ENCODE measurements at regions not wholly inside any gene's neighbourhood (a gene's known extent, or its start where the extent isn't known, plus 50 kb on each side); places are given as distances from the start of the nearest gene placed in this dataset.

DNA sequence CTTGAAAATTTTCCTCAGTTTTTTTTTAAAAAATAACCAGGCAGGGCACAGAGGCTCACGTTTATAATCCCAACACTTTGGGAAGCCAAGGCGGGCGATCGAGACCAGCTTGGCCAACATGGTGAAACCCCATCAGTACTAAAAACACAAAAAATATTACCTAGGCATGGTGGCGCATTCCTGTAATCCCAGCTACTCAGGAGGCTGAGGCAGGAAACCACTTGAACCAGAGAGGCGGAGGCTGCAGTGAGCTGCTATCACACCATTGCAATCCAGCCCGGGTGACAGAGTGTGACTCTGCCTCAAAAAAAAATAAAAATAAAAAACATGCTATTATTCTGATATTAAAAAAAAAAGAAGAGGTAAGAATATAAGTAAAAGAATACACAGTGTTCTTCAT lies 191.0 kb downstream of the ZEB2 start:
- TF ChIP-seq, protein P1, sequence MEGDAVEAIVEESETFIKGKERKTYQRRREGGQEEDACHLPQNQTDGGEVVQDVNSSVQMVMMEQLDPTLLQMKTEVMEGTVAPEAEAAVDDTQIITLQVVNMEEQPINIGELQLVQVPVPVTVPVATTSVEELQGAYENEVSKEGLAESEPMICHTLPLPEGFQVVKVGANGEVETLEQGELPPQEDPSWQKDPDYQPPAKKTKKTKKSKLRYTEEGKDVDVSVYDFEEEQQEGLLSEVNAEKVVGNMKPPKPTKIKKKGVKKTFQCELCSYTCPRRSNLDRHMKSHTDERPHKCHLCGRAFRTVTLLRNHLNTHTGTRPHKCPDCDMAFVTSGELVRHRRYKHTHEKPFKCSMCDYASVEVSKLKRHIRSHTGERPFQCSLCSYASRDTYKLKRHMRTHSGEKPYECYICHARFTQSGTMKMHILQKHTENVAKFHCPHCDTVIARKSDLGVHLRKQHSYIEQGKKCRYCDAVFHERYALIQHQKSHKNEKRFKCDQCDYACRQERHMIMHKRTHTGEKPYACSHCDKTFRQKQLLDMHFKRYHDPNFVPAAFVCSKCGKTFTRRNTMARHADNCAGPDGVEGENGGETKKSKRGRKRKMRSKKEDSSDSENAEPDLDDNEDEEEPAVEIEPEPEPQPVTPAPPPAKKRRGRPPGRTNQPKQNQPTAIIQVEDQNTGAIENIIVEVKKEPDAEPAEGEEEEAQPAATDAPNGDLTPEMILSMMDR (IDR thresholded peaks at IDR 0.05; ENCODE audit: insufficient read depth, low read length, missing control alignments) = no peak
- CTCF ChIA-PET = no interaction called here
- DNase-seq (ENCODE audit: low read depth, low spot score) = no peak
- POLR2A ChIA-PET = no interaction called here
- H3K4me3 ChIP-seq (ENCODE audit: low read depth, low read length) = no peak overlapping the region

DNA sequence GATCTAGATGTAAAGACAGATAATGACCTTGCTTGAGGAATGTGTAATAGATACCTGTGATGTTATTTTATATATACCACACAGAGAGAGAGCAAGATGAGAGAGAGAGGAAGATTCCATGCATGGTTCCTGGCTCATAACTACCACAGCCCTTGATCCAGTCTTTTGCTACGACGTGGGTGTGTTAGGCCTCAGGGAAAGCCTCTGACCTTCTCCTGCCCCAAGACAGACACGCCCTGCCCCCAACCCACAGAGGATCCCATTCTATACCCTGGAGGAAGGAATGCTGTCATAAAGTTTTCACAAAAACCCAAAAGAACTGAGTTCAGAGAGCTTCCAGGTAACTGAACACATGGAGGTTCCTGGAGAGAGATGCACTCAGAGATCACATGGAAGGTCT lies 193.1 kb downstream of the ZEB2 start:
- no peak for DNase-seq (ENCODE audit: low read depth, low spot score)
- H3K4me3 ChIP-seq (ENCODE audit: low read depth, low read length) = no peak overlapping the region
- CTCF ChIA-PET = interaction anchor here (0.8 kb wide), 1 partner anchor 10 kb away, joined by 3 read pairs; no protein-coding TSS in a partner anchor
- POLR2A ChIA-PET = no interaction called here
- TF ChIP-seq, protein P1 (IDR thresholded peaks at IDR 0.05; ENCODE audit: insufficient read depth, low read length, missing control alignments) = no peak

DNA sequence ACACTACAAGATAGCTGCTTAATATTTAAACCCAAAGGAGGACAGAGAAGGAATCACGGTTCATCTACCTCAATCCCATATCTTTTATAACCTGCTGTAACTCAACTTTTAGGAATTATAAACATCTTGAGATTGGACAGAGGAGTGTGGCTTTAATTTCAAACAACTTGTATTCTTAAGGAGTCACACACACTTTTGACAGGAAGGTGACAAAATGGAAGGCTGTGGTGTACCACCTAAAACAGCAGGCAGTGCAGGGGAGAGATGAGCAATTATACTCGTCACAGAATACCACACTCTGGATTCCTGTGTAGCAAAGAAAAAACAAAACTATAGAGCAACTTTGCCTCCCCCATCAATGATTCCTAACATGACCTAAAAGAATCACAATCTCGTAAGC lies 194.8 kb downstream of the ZEB2 start:
- ChIA-PET CTCF (no interaction called here), POLR2A (no interaction called here)
- TF ChIP-seq, protein P1 (IDR thresholded peaks at IDR 0.05; ENCODE audit: insufficient read depth, low read length, missing control alignments) = no peak
- no peak overlapping the region for H3K4me3 ChIP-seq (ENCODE audit: low read depth, low read length)
- DNase-seq (ENCODE audit: low read depth, low spot score) = no peak

DNA sequence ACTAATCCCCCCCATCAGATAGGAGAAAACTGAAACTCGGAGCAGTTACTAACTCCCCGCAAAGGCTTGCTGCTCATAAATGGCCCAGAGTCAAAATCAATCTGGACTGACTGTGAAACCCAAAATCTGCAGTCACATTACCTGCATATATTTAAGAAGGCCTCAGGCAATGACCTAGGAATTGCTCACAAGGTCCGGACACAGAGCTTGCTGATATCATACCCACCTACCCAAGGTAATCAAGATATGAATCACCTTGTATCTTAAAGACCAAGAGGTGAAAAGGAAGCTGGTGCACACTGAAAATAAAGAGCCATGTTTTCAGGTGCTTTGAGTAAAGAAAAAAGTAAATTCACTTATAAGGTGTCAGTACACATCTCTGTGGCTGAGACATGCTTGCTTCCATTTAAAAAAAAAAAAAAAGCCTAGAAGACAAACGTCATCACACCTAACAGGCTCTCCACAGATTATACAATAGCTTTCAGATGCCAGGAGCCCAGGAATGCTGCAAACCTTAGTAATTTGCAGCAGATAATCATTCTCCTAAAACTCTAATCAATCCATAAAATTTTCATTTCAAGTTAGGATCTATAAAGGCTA lies 195.4 kb downstream of the ZEB2 start:
- POLR2A ChIA-PET = no interaction called here
- TF ChIP-seq, protein P1 (IDR thresholded peaks at IDR 0.05; ENCODE audit: insufficient read depth, low read length, missing control alignments) = no peak
- CTCF ChIA-PET = no interaction called here
- H3K4me3 ChIP-seq (ENCODE audit: low read depth, low read length) = no peak overlapping the region
- no peak for DNase-seq (ENCODE audit: low read depth, low spot score)

DNA sequence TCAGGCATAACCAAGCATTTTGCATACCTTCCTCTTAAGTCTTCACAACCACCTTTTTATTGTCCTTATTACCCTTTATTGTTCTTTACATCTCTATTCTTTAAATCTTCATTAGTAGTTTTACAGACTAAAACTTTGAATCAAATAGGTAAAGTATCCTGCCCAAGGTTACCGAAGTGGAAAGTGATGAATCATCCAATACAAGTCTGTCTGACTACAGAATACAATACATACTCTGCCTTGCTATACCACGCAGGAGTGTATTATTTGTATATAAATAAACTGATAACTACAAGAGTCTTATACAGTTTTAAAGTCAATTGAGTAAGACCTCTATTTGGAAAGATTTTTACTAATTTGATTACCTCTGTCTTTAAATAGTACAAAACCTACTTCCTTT lies 196.0 kb downstream of the ZEB2 start:
- no peak overlapping the region for H3K4me3 ChIP-seq (ENCODE audit: low read depth, low read length)
- ChIA-PET POLR2A (no interaction called here), CTCF (no interaction called here)
- no peak for DNase-seq (ENCODE audit: low read depth, low spot score)
- TF ChIP-seq, protein P1 (IDR thresholded peaks at IDR 0.05; ENCODE audit: insufficient read depth, low read length, missing control alignments) = no peak

DNA sequence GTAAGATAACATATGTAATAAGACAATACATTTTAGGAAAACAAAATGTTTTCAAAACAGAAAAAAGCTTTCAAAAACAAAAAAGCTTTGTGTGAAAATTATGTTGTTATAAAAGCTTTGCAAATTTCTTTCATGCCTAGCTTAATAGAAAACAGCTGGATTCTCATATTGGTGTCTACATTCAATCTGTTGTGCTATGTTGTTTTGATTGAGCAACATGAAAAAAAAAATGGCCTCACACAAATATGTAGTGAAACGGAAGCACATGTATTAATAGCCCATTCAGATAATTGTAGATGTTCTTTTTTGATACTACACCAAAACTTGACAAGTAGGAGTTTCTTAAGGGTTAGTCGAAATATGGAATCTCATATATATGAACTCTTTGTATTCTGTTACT lies 197.5 kb downstream of the ZEB2 start:
- TF ChIP-seq, protein P1 (IDR thresholded peaks at IDR 0.05; ENCODE audit: insufficient read depth, low read length, missing control alignments) = no peak
- POLR2A ChIA-PET = no interaction called here
- CTCF ChIA-PET = no interaction called here
- no peak overlapping the region for H3K4me3 ChIP-seq (ENCODE audit: low read depth, low read length)
- DNase-seq (ENCODE audit: low read depth, low spot score) = no peak

All from AG04449 (cell line).